ENCODE measurements at regions not wholly inside any gene's neighbourhood (a gene's known extent, or its start where the extent isn't known, plus 50 kb on each side); places are given as distances from the start of the nearest gene placed in this dataset.

GRCh38 chr3:64814351-64814750 lies 126.6 kb upstream of the ADAMTS9 start:
- TF ChIP-seq FOXP1 (CRISPR knock-in tag; IDR thresholded peaks at IDR 0.05; ENCODE audit: borderline replicate concordance): no peak
- no peak for TF ChIP-seq KAT7 (CRISPR knock-in tag; IDR thresholded peaks at IDR 0.05; ENCODE audit: borderline replicate concordance)
- TF ChIP-seq, protein P1, sequence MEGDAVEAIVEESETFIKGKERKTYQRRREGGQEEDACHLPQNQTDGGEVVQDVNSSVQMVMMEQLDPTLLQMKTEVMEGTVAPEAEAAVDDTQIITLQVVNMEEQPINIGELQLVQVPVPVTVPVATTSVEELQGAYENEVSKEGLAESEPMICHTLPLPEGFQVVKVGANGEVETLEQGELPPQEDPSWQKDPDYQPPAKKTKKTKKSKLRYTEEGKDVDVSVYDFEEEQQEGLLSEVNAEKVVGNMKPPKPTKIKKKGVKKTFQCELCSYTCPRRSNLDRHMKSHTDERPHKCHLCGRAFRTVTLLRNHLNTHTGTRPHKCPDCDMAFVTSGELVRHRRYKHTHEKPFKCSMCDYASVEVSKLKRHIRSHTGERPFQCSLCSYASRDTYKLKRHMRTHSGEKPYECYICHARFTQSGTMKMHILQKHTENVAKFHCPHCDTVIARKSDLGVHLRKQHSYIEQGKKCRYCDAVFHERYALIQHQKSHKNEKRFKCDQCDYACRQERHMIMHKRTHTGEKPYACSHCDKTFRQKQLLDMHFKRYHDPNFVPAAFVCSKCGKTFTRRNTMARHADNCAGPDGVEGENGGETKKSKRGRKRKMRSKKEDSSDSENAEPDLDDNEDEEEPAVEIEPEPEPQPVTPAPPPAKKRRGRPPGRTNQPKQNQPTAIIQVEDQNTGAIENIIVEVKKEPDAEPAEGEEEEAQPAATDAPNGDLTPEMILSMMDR (IDR thresholded peaks at IDR 0.05): no peak
- TF ChIP-seq E2F4 (CRISPR knock-in tag; IDR thresholded peaks at IDR 0.05; ENCODE audit: borderline replicate concordance, low read depth): no peak
- TF ChIP-seq, protein P2, sequence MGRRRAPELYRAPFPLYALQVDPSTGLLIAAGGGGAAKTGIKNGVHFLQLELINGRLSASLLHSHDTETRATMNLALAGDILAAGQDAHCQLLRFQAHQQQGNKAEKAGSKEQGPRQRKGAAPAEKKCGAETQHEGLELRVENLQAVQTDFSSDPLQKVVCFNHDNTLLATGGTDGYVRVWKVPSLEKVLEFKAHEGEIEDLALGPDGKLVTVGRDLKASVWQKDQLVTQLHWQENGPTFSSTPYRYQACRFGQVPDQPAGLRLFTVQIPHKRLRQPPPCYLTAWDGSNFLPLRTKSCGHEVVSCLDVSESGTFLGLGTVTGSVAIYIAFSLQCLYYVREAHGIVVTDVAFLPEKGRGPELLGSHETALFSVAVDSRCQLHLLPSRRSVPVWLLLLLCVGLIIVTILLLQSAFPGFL (CRISPR knock-in tag; IDR thresholded peaks at IDR 0.05; ENCODE audit: borderline replicate concordance): no peak
- TF ChIP-seq, protein P3, sequence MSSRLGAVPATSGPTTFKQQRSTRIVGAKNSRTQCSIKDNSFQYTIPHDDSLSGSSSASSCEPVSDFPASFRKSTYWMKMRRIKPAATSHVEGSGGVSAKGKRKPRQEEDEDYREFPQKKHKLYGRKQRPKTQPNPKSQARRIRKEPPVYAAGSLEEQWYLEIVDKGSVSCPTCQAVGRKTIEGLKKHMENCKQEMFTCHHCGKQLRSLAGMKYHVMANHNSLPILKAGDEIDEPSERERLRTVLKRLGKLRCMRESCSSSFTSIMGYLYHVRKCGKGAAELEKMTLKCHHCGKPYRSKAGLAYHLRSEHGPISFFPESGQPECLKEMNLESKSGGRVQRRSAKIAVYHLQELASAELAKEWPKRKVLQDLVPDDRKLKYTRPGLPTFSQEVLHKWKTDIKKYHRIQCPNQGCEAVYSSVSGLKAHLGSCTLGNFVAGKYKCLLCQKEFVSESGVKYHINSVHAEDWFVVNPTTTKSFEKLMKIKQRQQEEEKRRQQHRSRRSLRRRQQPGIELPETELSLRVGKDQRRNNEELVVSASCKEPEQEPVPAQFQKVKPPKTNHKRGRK (CRISPR knock-in tag; IDR thresholded peaks at IDR 0.05; ENCODE audit: borderline replicate concordance): no peak
- TF ChIP-seq IRF2 (CRISPR knock-in tag; IDR thresholded peaks at IDR 0.05; ENCODE audit: borderline replicate concordance, low read depth): no peak
- no peak for TF ChIP-seq SP1 (CRISPR knock-in tag; conservative IDR thresholded peaks at IDR 0.05)
- no peak for TF ChIP-seq JUN (CRISPR knock-in tag; IDR thresholded peaks at IDR 0.05)

All from WTC11 (cell line).